T1000 (cell line): ENCODE measurements at regions not wholly inside any gene's neighbourhood (a gene's known extent, or its start where the extent isn't known, plus 50 kb on each side); places are given as distances from the start of the nearest gene placed in this dataset.
A peak's percentile ranks its signal among the peaks of the same experiment; 100 is the strongest.

Experiments
- DNase-seq: peaks from one replicate; lab custom pipeline; 2025; ENCODE audit warnings: mixed read lengths; lab: John Stamatoyannopoulos, UW

GRCh38 chr2:19722531-19722971, 179.2 kb downstream of the TTC32 start:
- no peak for DNase-seq

GRCh38 chr2:19720306-19720705, 181.5 kb downstream of the TTC32 start:
- no peak for DNase-seq

- DNase-seq: no peak
Observed at GRCh38 chr2:19719540-19719939, 182.2 kb downstream of the TTC32 start.

- no peak for DNase-seq
Observed at GRCh38 chr2:19717446-19717845, 184.3 kb downstream of the TTC32 start.

- no peak for DNase-seq
Observed at GRCh38 chr2:19714926-19715325, 186.9 kb downstream of the TTC32 start.

- no peak for DNase-seq
Observed at GRCh38 chr2:19712850-19713249, 188.9 kb downstream of the TTC32 start.

- DNase-seq: peak; percentile 75
Observed at GRCh38 chr2:19711470-19712372, 190.1 kb downstream of the TTC32 start.

GRCh38 chr2:19710230-19710629, 191.6 kb downstream of the TTC32 start:
- no peak for DNase-seq

- DNase-seq: no peak
Observed at GRCh38 chr2:19709553-19709952, 192.2 kb downstream of the TTC32 start.

- no peak for DNase-seq
Observed at GRCh38 chr2:19708776-19709175, 193.0 kb downstream of the TTC32 start.

GRCh38 chr2:19706332-19706731, 195.5 kb downstream of the TTC32 start:
- DNase-seq: no peak

- no peak for DNase-seq
Observed at GRCh38 chr2:19702267-19702666, 199.5 kb downstream of the TTC32 start.

GRCh38 chr2:19700861-19701585, 200.8 kb downstream of the TTC32 start:
- DNase-seq: no peak

GRCh38 chr2:19697131-19697530, 204.7 kb downstream of the TTC32 start:
- DNase-seq: no peak

GRCh38 chr2:19695706-19696105, 206.1 kb downstream of the TTC32 start:
- no peak for DNase-seq

GRCh38 chr2:19691892-19692291, 209.9 kb downstream of the TTC32 start:
- DNase-seq: no peak

- no peak for DNase-seq
Observed at GRCh38 chr2:19690429-19690828, 211.4 kb downstream of the TTC32 start.

- no peak for DNase-seq
Observed at GRCh38 chr2:19689646-19690168, 212.1 kb downstream of the TTC32 start.

- DNase-seq: no peak
Observed at GRCh38 chr2:19688059-19688458, 213.7 kb downstream of the TTC32 start.

GRCh38 chr2:19687017-19687659, 214.6 kb downstream of the TTC32 start:
- DNase-seq: no peak

- DNase-seq: no peak
Observed at GRCh38 chr2:19686439-19686838, 215.3 kb downstream of the TTC32 start.

GRCh38 chr2:19685731-19686130, 216.1 kb downstream of the TTC32 start:
- DNase-seq: no peak
